Esophagus muscularis mucosa (tissue), 4 donors: ENCODE measurements at regions not wholly inside any gene's neighbourhood (a gene's known extent, or its start where the extent isn't known, plus 50 kb on each side); places are given as distances from the start of the nearest gene placed in this dataset.

Experiments
- CTCF ChIP-seq, 3 experiments: fragments of 200-600 bp in 2 of 3; fragments of 450-650 bp in 1 of 3; sonication (generic) in 2 of 3; IDR thresholded peaks; one replicate each; pipeline ENCODE4 v1.5.1; 2017 to 2019; ENCODE audit warnings: antibody characterized with exemption in 3 of 3, mild to moderate bottlenecking in 2 of 3, moderate library complexity in 1 of 3
- EP300 ChIP-seq: sonication (generic); formaldehyde crosslinking; IDR thresholded peaks from one replicate; pipeline ENCODE4 v1.6.1; 2017; ENCODE audit warnings: antibody characterized with exemption
- POLR2A ChIP-seq: fragments of 450-650 bp; IDR thresholded peaks from one replicate; pipeline ENCODE4 v1.6.1; 2017; ENCODE audit warnings: antibody characterized with exemption, moderate library complexity, mild to moderate bottlenecking, low read depth

- TF ChIP-seq CTCF (IDR thresholded peaks at IDR 0.05): no peak
- TF ChIP-seq EP300: no peak
- TF ChIP-seq POLR2A: no peak
Observed at GRCh38 chr10:117690359-117690758, 147.8 kb downstream of the EMX2 start.
